Pulmonary artery endothelial cell (primary cell): ENCODE measurements at regions not wholly inside any gene's neighbourhood (a gene's known extent, or its start where the extent isn't known, plus 50 kb on each side); places are given as distances from the start of the nearest gene placed in this dataset.
A peak's percentile ranks its signal among the peaks of the same experiment; 100 is the strongest.

Source experiments
- DNase-seq: peaks from one replicate; pipeline ENCODE4 v3.0.0-alpha.2; 2011; ENCODE audit warnings: low read depth, low spot score

GRCh38 chr6:126603410-126603809 lies 263.5 kb downstream of the CENPW start:
- no peak for DNase-seq

- no peak for DNase-seq
Observed at GRCh38 chr6:126605089-126605488, 265.2 kb downstream of the CENPW start.

- DNase-seq = no peak
Observed at GRCh38 chr6:126607289-126607688, 267.4 kb downstream of the CENPW start.

- DNase-seq = no peak
Observed at GRCh38 chr6:126608681-126609080, 268.8 kb downstream of the CENPW start.

- DNase-seq = no peak
Observed at GRCh38 chr6:126614642-126615504, 275.0 kb downstream of the CENPW start.

GRCh38 chr6:126616866-126617265 lies 277.0 kb downstream of the CENPW start:
- no peak for DNase-seq

- no peak for DNase-seq
Observed at GRCh38 chr6:126618639-126619343, 278.9 kb downstream of the CENPW start.

GRCh38 chr6:126620719-126621118 lies 280.8 kb downstream of the CENPW start:
- DNase-seq = no peak

GRCh38 chr6:126625019-126625418 lies 285.1 kb downstream of the CENPW start:
- no peak for DNase-seq

- DNase-seq = no peak
Observed at GRCh38 chr6:126628125-126628524, 288.2 kb downstream of the CENPW start.

GRCh38 chr6:126631363-126631762 lies 291.4 kb downstream of the CENPW start:
- DNase-seq = no peak

- no peak for DNase-seq
Observed at GRCh38 chr6:126632271-126632670, 292.4 kb downstream of the CENPW start.

- DNase-seq = no peak
Observed at GRCh38 chr6:126633373-126633772, 293.5 kb downstream of the CENPW start.

- DNase-seq = no peak
Observed at GRCh38 chr6:126640356-126640755, 300.4 kb downstream of the CENPW start.

- DNase-seq = no peak
Observed at GRCh38 chr6:126640921-126641320, 301.0 kb downstream of the CENPW start.

- DNase-seq = no peak
Observed at GRCh38 chr6:126641641-126642040, 301.7 kb downstream of the CENPW start.

GRCh38 chr6:126643352-126643751 lies 303.4 kb downstream of the CENPW start:
- DNase-seq = no peak

- DNase-seq = no peak
Observed at GRCh38 chr6:126650931-126651330, 311.0 kb downstream of the CENPW start.

- DNase-seq = peak; percentile 3
Observed at GRCh38 chr6:126657561-126658175, 317.8 kb downstream of the CENPW start.

- DNase-seq = no peak
Observed at GRCh38 chr6:126660376-126660775, 320.5 kb downstream of the CENPW start.

GRCh38 chr6:126661646-126662045 lies 321.7 kb downstream of the CENPW start:
- DNase-seq = no peak

GRCh38 chr6:126662966-126663365 lies 323.1 kb downstream of the CENPW start:
- DNase-seq = no peak
